RWPE1 (cell line): ENCODE measurements at regions not wholly inside any gene's neighbourhood (a gene's known extent, or its start where the extent isn't known, plus 50 kb on each side); places are given as distances from the start of the nearest gene placed in this dataset.
"Not testable (repeated sequence)": the region's sequence is repeated elsewhere in the genome, so short reads cannot be mapped to it uniquely, and the experiment has no call there.

Source experiments
- CTCF ChIA-PET: fragments of 350-600 bp; sonication (Branson Sonifier 250); formaldehyde crosslinking; extraction: SDS; loops from one replicate; lab custom pipeline; 2021; lab: Yijun Ruan, JAX
- POLR2A ChIA-PET: fragments of 400-600 bp; formaldehyde crosslinking; extraction: SDS; loops from one replicate; lab custom pipeline; 2020; ENCODE audit warnings: antibody characterized with exemption; ENCODE audit not compliant: low non-redundant PET; lab: Yijun Ruan, JAX
- DNase-seq: peaks from one replicate; pipeline ENCODE4 v3.0.0; 2012; ENCODE audit warnings: low spot score
- H3K27ac ChIP-seq: fragments of 450-650 bp; 2 replicates; pipeline ENCODE4 v1.5.1; 2017
- CTCF ChIP-seq: fragments of 450-650 bp; conservative IDR thresholded peaks from 2 replicates; pipeline ENCODE4 v1.5.1; 2017; ENCODE audit warnings: low read depth, mild to moderate bottlenecking

- no peak for TF ChIP-seq CTCF
- no peak overlapping the region for H3K27ac ChIP-seq
- ChIA-PET POLR2A (no interaction called here), CTCF (interaction anchor here (0.6 kb wide), 1 partner anchor 118 kb away, joined by 3 read pairs; no protein-coding TSS in a partner anchor)
- no peak for DNase-seq
Observed at GRCh38 chr12:74401966-74402365, 135.7 kb upstream of the ATXN7L3B start.

- POLR2A ChIA-PET, CTCF ChIA-PET, H3K27ac ChIP-seq, DNase-seq: not testable (repeated sequence)
Observed at GRCh38 chr12:74403221-74403470, 134.5 kb upstream of the ATXN7L3B start.

- no peak overlapping the region for H3K27ac ChIP-seq
- CTCF ChIA-PET: no interaction called here
- POLR2A ChIA-PET: no interaction called here
- DNase-seq: no peak
- TF ChIP-seq CTCF: no peak
Observed at GRCh38 chr12:74408601-74409166, 129.0 kb upstream of the ATXN7L3B start.

- ChIA-PET CTCF (interaction anchor here (0.6 to 1.1 kb wide), 4 partner anchors 9 to 477 kb away, joined by 3 to 4 read pairs (median 4); no protein-coding TSS in a partner anchor), POLR2A (no interaction called here)
- peak; percentile 50 for TF ChIP-seq CTCF
- no peak for DNase-seq
- H3K27ac ChIP-seq: no peak overlapping the region
Observed at GRCh38 chr12:74412606-74413230, 124.9 kb upstream of the ATXN7L3B start.

GRCh38 chr12:74415633-74416032 lies 122.0 kb upstream of the ATXN7L3B start:
- peak; percentile 25 for DNase-seq
- POLR2A ChIA-PET: no interaction called here
- TF ChIP-seq CTCF: peak; percentile 48; the same call in 1 of the 2 replicates
- CTCF ChIA-PET: interaction anchor here (0.5 to 1.3 kb wide), 7 partner anchors 89 to 1546 kb away, joined by 3 to 6 read pairs (median 4); no protein-coding TSS in a partner anchor
- no peak overlapping the region for H3K27ac ChIP-seq

- ChIA-PET CTCF (no interaction called here), POLR2A (no interaction called here)
- TF ChIP-seq CTCF: no peak
- DNase-seq: no peak
- no peak overlapping the region for H3K27ac ChIP-seq
Observed at GRCh38 chr12:74418573-74418972, 119.1 kb upstream of the ATXN7L3B start.

GRCh38 chr12:74424778-74425177 lies 112.9 kb upstream of the ATXN7L3B start:
- DNase-seq: no peak
- no peak overlapping the region for H3K27ac ChIP-seq
- POLR2A ChIA-PET: no interaction called here
- TF ChIP-seq CTCF: no peak
- CTCF ChIA-PET: no interaction called here
